ENCODE measurements at regions not wholly inside any gene's neighbourhood (a gene's known extent, or its start where the extent isn't known, plus 50 kb on each side); places are given as distances from the start of the nearest gene placed in this dataset.

- Histone ChIP-seq H3K4me3 (ENCODE audit: low read depth in 1 of 2, low read length in 1 of 2) (no peak overlapping the region), H3K9me3 (no peaks in the 10 kb centered on the region), H3K36me3 (no peaks in the 10 kb centered on the region), H3K27ac (no peak overlapping the region), H3K27me3 (no peaks in the 10 kb centered on the region), H3K4me1 (ENCODE audit: control insufficient read depth in 1 of 2, insufficient read depth in 1 of 2, low read depth in 1 of 2, low read length in 1 of 2) (no peaks in the 10 kb centered on the region)
- TF ChIP-seq CTCF (IDR thresholded peaks at IDR 0.05) = no peak
Measured at GRCh38 chr14:49982082-49982481, 89.2 kb downstream of the ARF6 start.

DNA sequence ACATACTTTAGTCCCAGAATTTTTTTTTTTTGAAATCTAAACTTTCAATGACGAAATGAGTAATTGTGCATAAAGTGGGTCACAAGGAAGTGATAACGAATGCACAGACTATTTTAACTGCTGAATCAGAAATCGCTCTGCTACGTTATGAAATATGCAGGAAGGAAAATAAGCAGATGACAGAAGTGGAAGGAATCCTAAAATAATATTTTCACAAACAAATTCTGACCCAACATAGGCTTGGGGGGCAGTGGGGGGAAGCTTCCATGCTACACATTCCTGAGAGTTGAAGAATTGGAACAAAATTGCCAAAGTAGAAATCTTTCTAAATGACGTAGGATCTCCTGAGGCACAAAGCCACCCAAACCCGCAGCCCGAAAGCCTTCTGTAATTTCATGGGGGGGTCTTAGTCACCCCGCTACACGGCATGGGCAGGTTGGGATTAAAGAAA, 89.6 kb downstream of the ARF6 start:
- Histone ChIP-seq H3K36me3 (no peaks in the 10 kb centered on the region), H3K9me3 (no peaks in the 10 kb centered on the region), H3K4me1 (ENCODE audit: control insufficient read depth in 1 of 2, insufficient read depth in 1 of 2, low read depth in 1 of 2, low read length in 1 of 2) (no peaks in the 10 kb centered on the region), H3K27me3 (no peaks in the 10 kb centered on the region), H3K27ac (no peak overlapping the region), H3K4me3 (ENCODE audit: low read depth in 1 of 2, low read length in 1 of 2) (no peak overlapping the region)
- TF ChIP-seq CTCF (IDR thresholded peaks at IDR 0.05) = no peak

DNA sequence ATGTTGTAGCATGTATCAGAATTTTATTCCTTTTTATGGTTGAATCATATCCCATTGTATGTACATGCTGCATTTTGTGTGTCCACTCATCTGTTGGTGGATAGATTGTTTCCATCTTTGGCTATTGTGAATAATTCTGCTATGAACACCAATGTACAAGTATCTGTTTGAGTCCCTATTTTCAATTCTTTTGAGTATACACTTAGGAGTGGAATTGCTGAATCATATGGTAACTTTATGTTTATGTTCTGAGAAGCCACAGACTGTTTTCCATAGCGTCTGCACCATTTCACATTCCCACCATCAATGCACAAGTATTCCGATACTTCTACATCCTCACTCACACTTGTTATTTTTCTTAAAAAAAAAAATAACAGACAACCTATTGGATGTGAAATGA, 91.5 kb downstream of the ARF6 start:
- no peak overlapping the region for H3K4me3 ChIP-seq (ENCODE audit: low read depth in 1 of 2, low read length in 1 of 2)
- no peaks in the 10 kb centered on the region for H3K9me3 ChIP-seq
- no peak for TF ChIP-seq CTCF (IDR thresholded peaks at IDR 0.05)
- no peaks in the 10 kb centered on the region for H3K36me3 ChIP-seq
- H3K27me3 ChIP-seq = no peaks in the 10 kb centered on the region
- H3K4me1 ChIP-seq (ENCODE audit: control insufficient read depth in 1 of 2, insufficient read depth in 1 of 2, low read depth in 1 of 2, low read length in 1 of 2) = no peaks in the 10 kb centered on the region
- H3K27ac ChIP-seq = no peak overlapping the region

DNA sequence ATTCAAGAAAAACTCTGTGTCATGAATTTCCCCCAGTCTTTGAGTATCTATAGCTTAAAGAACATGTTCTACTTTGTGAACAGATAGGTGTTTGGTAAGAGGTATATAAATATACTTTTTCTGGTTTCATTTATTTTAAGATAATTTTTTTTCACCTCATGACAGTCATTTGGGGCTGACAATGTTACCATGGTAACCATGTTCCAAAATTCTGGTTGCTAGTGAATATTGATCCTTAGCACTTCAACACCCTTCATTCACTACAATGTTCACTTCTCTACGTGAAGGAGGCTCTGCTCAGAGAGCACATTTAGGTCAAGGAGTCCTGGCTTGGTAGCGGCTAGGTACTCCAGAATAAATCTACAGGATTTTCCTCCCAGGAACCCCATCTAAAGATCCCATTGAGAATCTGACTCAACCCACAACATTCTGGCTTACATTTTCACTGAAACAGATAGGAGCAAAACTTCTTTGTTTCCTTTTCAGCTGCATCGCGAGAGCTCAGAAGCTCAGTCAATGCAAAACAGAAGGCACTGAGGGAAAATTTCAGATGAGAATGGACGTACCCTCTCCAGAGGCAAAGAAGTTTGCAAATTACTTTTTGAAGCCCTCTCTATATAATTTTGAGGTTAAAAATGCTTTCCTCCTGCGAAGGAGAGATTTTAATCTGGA, 93.6 kb downstream of the ARF6 start:
- H3K36me3 ChIP-seq = no peaks in the 10 kb centered on the region
- H3K27ac ChIP-seq = no peak overlapping the region
- H3K4me3 ChIP-seq (ENCODE audit: low read depth in 1 of 2, low read length in 1 of 2) = no peak overlapping the region
- H3K4me1 ChIP-seq (ENCODE audit: control insufficient read depth in 1 of 2, insufficient read depth in 1 of 2, low read depth in 1 of 2, low read length in 1 of 2) = no peaks in the 10 kb centered on the region
- no peaks in the 10 kb centered on the region for H3K9me3 ChIP-seq
- H3K27me3 ChIP-seq = no peaks in the 10 kb centered on the region
- TF ChIP-seq CTCF (IDR thresholded peaks at IDR 0.05) = no peak

DNA sequence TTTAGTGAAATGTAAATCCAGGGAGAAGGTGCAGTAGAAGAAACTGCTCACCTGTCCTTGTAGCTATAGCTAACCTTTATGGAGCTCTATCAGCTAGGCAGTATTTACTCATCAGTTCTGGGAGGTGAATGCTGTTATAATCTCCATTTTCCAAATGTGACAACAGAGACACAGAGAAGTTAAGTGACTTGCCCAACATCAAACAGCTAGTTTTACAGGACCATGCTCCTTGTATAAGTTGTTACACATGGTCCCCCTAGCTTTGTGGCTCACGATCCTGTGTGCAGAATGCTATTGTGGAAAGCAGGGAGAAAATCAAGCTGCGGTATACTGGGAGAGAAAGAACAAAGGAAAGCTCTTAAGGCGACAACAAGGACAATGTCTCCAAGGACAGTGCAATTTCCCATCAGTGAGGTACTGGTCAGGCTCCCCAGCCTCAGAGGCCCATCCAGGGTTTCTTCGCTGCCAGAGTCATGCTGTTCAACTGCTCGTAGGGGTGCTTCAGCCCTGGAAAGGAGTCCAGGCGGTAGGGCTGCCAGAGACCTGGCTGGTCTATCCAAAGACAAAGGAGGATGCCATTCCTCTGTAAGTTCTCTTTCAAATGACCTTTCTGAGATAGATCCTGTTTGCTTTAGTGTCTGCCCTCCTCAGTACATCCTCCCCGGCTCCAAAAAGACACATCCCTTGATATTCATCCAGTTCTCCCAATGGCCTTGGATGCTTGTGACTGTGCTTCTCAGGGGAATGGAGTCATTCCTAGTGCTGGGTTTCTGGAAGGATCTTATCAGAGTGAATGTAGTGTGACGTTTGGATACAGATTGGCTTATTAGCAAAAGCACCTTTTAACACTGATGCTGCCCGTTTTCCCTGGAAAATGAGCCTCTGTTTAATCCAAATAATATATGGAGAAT, 95.5 kb downstream of the ARF6 start:
- Histone ChIP-seq H3K27ac (no peak overlapping the region), H3K4me1 (ENCODE audit: control insufficient read depth in 1 of 2, insufficient read depth in 1 of 2, low read depth in 1 of 2, low read length in 1 of 2) (no peaks in the 10 kb centered on the region), H3K27me3 (no peaks in the 10 kb centered on the region), H3K9me3 (no peaks in the 10 kb centered on the region), H3K36me3 (no peaks in the 10 kb centered on the region), H3K4me3 (ENCODE audit: low read depth in 1 of 2, low read length in 1 of 2) (no peak overlapping the region)
- no peak for TF ChIP-seq CTCF (IDR thresholded peaks at IDR 0.05)

All from neutrophil (primary cell).